ENCODE measurements at regions not wholly inside any gene's neighbourhood (a gene's known extent, or its start where the extent isn't known, plus 50 kb on each side); places are given as distances from the start of the nearest gene placed in this dataset.

DNA sequence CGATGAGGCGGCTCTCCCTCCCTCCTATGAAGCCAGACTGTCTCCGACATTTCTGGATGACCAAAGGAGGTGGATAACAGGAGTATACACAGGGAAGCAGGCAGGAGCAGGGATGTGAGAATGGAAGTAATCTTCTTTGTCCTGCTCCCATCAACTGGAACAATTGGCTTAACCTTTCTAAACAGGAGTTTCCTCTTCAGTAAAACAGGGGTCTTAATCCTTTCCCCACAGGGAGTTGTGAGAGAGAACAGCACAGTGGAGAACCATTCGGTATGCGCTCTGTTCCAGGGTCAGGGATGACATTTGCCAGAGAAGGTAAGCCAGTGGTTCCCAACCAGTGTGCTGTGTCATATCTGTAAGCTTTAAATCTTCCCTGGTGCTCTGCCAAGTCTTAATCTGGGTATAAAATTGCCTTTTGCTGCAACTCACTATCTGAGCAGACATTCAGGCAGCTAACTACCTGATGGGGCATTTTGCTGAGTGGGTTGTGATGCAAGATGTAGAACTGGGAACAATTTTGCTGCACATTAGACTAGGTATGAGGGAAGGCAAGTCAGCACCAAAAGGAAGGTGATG lies 294.8 kb upstream of the KIF2A start:
- DNase-seq (ENCODE audit: low spot score), result no peak
- H3K4me1 Mint-ChIP-seq (ENCODE audit: low read depth), result no peaks in the 10 kb centered on the region
- H3K9me3 Mint-ChIP-seq, result no peaks in the 10 kb centered on the region
- no peaks in the 10 kb centered on the region for H3K36me3 Mint-ChIP-seq (ENCODE audit: low read depth)
- intact Hi-C loops (cut with micrococcal nuclease), result no loop called here
- H3K27ac Mint-ChIP-seq, result no peak overlapping the region
- H3K4me3 Mint-ChIP-seq (ENCODE audit: low read depth), result no peak overlapping the region
- no peaks in the 10 kb centered on the region for H3K27me3 Mint-ChIP-seq (ENCODE audit: low read depth)

DNA sequence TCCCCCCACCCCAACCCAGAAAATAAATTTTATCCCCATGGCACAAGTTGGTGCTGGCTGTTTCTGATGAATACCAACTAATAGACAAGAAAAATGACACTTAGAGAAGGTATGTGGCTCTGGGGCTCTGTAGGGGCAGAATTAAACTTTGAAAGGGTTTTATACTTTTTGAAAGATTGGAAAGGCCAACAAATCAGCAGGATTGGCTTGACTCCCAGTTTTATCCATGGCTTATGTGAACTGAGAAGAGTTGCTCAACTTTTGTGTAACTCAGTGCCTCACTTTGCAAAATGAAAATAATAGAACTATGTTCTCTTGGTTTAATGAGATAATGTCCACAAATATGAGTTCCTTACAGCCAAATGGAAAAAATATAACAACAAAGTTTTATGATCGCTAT lies 288.9 kb upstream of the KIF2A start:
- no peak overlapping the region for H3K4me3 Mint-ChIP-seq (ENCODE audit: low read depth)
- no peaks in the 10 kb centered on the region for H3K27me3 Mint-ChIP-seq (ENCODE audit: low read depth)
- H3K4me1 Mint-ChIP-seq (ENCODE audit: low read depth), result no peaks in the 10 kb centered on the region
- H3K36me3 Mint-ChIP-seq (ENCODE audit: low read depth), result no peaks in the 10 kb centered on the region
- intact Hi-C loops (cut with micrococcal nuclease), result no loop called here
- no peaks in the 10 kb centered on the region for H3K9me3 Mint-ChIP-seq
- DNase-seq (ENCODE audit: low spot score), result no peak
- H3K27ac Mint-ChIP-seq, result no peak overlapping the region

DNA sequence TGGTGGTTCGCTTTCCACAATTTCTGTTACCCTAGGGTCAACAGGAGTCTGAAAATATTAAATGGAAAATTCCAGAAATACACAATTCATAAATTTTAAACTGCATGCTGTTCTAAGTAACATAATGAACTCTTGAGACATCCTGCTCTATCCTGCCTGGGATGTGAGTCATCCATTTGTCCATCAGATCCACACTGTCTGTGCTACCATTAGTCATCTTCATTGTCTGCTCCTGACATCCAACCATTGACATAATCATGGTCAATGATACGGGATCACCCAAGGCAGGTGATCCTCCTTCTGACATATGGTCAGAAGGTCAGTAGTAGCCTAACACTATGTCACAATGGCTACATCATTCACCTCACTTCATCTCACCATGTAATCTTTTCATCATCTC lies 276.7 kb upstream of the KIF2A start:
- intact Hi-C loops (cut with micrococcal nuclease), result no loop called here
- Mint-ChIP-seq H3K9me3 (no peaks in the 10 kb centered on the region), H3K4me1 (ENCODE audit: low read depth) (no peaks in the 10 kb centered on the region), H3K27ac (no peak overlapping the region), H3K4me3 (ENCODE audit: low read depth) (no peak overlapping the region), H3K36me3 (ENCODE audit: low read depth) (no peaks in the 10 kb centered on the region), H3K27me3 (ENCODE audit: low read depth) (no peaks in the 10 kb centered on the region)
- no peak for DNase-seq (ENCODE audit: low spot score)

DNA sequence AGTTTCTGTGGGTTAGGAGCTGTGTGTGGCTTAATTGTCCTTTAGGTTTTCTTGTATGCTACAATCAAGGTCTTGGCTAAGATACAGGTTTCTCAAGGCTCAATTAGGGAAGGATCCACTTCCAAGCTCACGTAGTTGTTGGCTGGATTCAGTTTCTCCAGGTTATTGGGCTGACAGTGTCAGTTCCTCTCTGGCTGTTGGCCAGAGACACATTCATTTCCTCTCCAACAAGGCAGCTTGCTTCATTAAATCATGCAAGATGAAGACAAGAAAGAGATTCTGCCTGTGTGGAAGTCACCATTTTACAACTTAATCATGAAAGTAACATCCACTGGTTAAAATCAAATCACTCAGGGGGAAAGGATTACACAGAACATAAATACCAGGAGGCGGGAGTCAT lies 275.7 kb upstream of the KIF2A start:
- no peak overlapping the region for H3K27ac Mint-ChIP-seq
- H3K4me1 Mint-ChIP-seq (ENCODE audit: low read depth), result no peaks in the 10 kb centered on the region
- no peaks in the 10 kb centered on the region for H3K27me3 Mint-ChIP-seq (ENCODE audit: low read depth)
- DNase-seq (ENCODE audit: low spot score), result no peak
- intact Hi-C loops (cut with micrococcal nuclease), result no loop called here
- H3K4me3 Mint-ChIP-seq (ENCODE audit: low read depth), result no peak overlapping the region
- no peaks in the 10 kb centered on the region for H3K36me3 Mint-ChIP-seq (ENCODE audit: low read depth)
- H3K9me3 Mint-ChIP-seq, result no peaks in the 10 kb centered on the region

DNA sequence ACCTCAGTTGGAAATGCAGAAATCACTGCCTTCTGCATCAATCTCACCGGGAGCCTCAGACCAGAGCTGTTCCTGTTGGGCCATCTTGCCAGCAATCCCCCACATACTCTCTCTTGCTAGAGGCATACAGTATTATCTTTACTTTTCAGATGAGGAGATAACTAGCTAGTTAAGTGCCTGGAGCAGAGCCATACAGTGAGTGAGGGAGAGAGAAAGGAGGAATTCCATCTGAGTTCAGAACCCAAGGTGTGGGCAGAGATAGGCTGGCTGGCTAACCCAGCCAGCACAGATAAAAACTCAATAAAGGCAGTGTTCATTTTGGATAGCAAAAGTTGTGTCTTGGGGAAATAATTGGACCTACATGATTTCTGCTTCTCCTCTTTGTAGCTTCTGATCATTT lies 268.0 kb upstream of the KIF2A start:
- Mint-ChIP-seq H3K4me1 (ENCODE audit: low read depth) (no peaks in the 10 kb centered on the region), H3K9me3 (no peaks in the 10 kb centered on the region), H3K4me3 (ENCODE audit: low read depth) (no peak overlapping the region), H3K27ac (no peak overlapping the region), H3K36me3 (ENCODE audit: low read depth) (no peaks in the 10 kb centered on the region), H3K27me3 (ENCODE audit: low read depth) (peaks cover 3% of the 10 kb centered on the region)
- intact Hi-C loops (cut with micrococcal nuclease), result no loop called here
- DNase-seq (ENCODE audit: low spot score), result no peak

DNA sequence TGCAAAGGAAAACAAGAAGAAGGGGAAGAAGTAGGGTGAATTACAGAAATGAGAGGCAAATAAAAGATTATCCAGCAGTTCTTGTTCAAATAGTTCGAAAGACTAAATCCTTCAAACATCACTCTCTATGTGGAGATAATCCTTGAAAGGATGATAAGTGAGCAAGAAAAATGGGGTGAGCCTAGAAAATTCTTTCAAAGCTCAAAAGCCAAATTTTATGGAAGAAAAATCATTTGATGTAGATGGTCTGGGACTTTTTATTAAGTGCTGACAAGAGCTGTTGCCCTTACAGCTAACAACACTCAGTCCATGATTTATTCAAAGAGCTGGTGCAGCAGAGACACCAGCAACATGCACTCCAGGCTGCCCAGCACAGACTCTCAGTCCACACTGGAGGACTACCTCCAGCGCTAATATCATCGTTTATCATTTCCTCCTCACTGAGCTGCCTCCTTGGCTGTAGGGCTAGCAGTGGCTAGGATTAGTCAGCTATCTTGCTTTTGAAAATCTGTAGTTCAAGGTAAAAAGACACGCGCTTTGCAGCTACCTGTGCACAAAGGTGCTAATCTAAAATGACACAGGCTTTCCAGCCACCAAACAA lies 264.8 kb upstream of the KIF2A start:
- Mint-ChIP-seq H3K4me3 (ENCODE audit: low read depth) (no peak overlapping the region), H3K36me3 (ENCODE audit: low read depth) (no peaks in the 10 kb centered on the region), H3K4me1 (ENCODE audit: low read depth) (no peaks in the 10 kb centered on the region), H3K27me3 (ENCODE audit: low read depth) (peaks cover 3% of the 10 kb centered on the region), H3K9me3 (no peaks in the 10 kb centered on the region), H3K27ac (no peak overlapping the region)
- intact Hi-C loops (cut with micrococcal nuclease), result no loop called here
- no peak for DNase-seq (ENCODE audit: low spot score)

DNA sequence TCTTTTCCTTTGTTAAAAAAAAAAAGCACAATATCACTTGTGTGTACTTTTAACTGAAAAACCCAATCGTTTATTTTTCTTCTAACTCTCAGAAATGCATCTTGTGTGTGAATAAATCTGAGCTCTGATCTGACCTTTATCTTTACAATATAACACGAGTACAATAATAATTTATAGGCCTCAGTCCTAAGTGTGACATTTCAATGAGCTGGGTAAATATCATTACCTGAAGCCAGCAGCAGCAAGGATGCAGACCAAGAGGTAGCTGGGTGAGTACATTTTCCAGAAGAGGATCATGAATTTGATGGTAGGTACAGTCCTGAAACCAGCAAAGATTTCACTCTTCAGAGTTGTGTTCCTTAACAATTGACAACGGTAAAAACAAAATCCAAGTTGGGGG lies 264.0 kb upstream of the KIF2A start:
- Mint-ChIP-seq H3K4me3 (ENCODE audit: low read depth) (no peak overlapping the region), H3K27ac (no peak overlapping the region), H3K4me1 (ENCODE audit: low read depth) (no peaks in the 10 kb centered on the region), H3K27me3 (ENCODE audit: low read depth) (peaks cover 3% of the 10 kb centered on the region), H3K36me3 (ENCODE audit: low read depth) (no peaks in the 10 kb centered on the region), H3K9me3 (no peaks in the 10 kb centered on the region)
- intact Hi-C loops (cut with micrococcal nuclease), result no loop called here
- no peak for DNase-seq (ENCODE audit: low spot score)

DNA sequence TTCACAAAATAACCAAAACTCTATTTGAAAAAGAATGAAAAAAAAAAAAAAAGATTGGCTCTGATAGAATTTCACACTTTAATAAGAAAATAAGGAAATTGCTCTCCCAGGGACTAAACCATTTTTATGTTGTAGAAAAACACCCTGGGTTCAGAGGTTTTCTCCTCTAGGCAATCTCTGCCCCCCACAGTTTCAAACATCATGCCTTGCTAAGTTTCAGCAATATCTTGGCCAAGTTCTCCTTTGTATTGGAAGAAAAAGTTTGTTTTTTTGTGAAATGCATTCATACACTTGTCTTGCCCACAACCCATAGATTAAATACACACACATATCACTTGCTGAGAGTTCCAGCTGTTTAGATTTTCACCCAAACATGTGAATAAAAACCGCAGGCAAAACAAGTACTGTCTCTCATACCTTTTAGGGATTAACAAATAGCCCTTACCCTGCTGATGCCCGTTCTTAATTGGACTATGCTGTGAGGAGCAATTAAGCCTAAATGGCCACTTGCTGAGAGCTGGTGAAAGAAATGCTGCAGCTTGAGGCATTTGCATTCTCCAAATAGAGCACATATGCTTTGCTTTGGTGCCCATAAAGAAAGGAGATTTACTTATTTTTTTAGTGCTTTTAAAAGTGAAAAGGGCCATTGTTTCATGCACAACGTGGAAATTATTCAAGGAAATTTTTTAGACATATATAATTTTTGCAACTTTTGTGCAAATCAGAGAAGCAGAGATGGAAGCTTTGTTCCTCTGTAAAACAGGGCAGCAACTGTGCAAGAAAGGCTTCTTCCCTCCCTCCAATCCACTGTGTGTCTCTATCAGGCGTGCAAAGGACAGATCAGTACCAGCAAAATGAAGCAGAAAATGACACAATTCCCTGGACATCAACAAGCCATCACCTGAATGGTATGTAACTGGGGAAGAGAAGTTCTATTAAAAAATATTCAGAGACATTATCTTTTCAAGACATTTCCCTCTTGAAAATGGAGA lies 262.4 kb upstream of the KIF2A start:
- intact Hi-C loops (cut with micrococcal nuclease), result no loop called here
- DNase-seq (ENCODE audit: low spot score), result no peak
- Mint-ChIP-seq H3K4me3 (ENCODE audit: low read depth) (no peak overlapping the region), H3K27ac (no peak overlapping the region), H3K4me1 (ENCODE audit: low read depth) (no peaks in the 10 kb centered on the region), H3K27me3 (ENCODE audit: low read depth) (peaks cover 3% of the 10 kb centered on the region), H3K9me3 (no peaks in the 10 kb centered on the region), H3K36me3 (ENCODE audit: low read depth) (no peaks in the 10 kb centered on the region)

DNA sequence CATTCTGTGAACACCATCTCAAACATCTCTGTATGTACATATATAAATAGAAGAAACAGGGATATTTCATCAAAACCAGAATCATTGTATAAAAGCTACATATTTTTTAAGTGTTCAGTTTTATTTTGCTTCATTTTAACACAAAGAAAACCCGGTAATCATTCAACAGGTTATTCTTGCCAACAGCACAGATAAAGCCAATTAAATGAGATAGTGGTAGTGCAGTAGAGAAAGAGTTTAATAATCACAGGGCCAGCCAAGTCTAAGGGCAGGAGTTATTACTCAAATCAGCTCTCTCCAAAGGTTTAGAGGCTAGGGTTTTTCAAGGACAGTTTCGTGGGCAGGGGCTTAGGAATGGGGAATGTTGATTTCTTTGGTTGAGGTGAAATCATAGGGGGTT lies 261.0 kb upstream of the KIF2A start:
- Mint-ChIP-seq H3K4me1 (ENCODE audit: low read depth) (no peaks in the 10 kb centered on the region), H3K27me3 (ENCODE audit: low read depth) (peaks cover 3% of the 10 kb centered on the region), H3K4me3 (ENCODE audit: low read depth) (no peak overlapping the region), H3K36me3 (ENCODE audit: low read depth) (no peaks in the 10 kb centered on the region), H3K9me3 (no peaks in the 10 kb centered on the region), H3K27ac (no peak overlapping the region)
- intact Hi-C loops (cut with micrococcal nuclease), result no loop called here
- no peak for DNase-seq (ENCODE audit: low spot score)

DNA sequence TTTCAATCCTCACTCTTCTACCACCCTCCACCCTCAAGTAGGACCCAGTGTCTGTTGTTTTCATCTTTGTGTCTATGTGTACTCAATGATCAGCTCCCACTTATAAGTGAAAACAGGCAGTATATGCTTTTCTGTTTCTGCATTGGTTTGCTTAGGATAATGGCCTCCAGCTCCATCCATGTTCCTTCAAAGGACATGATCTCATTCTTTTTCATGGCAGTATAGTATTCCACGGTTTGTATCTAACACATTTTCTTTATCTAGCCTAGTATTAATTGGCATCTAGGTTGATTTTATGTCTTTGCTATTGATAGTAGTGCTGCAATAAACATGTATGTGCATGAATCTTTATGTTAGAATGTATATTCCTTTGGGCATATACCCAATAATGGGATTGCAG lies 259.8 kb upstream of the KIF2A start:
- no peaks in the 10 kb centered on the region for H3K9me3 Mint-ChIP-seq
- intact Hi-C loops (cut with micrococcal nuclease), result no loop called here
- H3K36me3 Mint-ChIP-seq (ENCODE audit: low read depth), result no peaks in the 10 kb centered on the region
- DNase-seq (ENCODE audit: low spot score), result no peak
- no peak overlapping the region for H3K4me3 Mint-ChIP-seq (ENCODE audit: low read depth)
- H3K4me1 Mint-ChIP-seq (ENCODE audit: low read depth), result no peaks in the 10 kb centered on the region
- H3K27me3 Mint-ChIP-seq (ENCODE audit: low read depth), result peaks cover 6% of the 10 kb centered on the region
- H3K27ac Mint-ChIP-seq, result no peak overlapping the region

DNA sequence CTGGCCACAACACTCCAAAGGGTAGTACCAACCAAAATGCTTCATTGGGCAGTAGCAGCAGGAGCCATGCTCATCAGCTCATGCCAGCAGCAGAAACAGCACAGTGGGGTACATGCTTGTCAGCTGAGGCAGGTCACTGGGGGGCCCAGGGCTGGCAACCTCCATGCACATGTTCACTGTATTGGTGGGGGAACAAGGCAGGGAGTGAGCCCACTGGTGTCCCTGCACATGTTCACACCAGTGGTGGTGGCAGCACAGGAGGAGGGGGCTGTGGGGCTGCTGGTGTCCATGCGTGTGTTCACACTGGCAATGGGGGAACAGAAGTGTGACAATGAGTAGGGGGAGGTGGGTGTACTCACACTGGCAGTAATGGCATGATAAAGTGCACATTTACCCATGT lies 254.3 kb upstream of the KIF2A start:
- no peaks in the 10 kb centered on the region for H3K36me3 Mint-ChIP-seq (ENCODE audit: low read depth)
- intact Hi-C loops (cut with micrococcal nuclease), result no loop called here
- H3K27ac Mint-ChIP-seq, result no peak overlapping the region
- DNase-seq (ENCODE audit: low spot score), result no peak
- no peak overlapping the region for H3K4me3 Mint-ChIP-seq (ENCODE audit: low read depth)
- no peaks in the 10 kb centered on the region for H3K4me1 Mint-ChIP-seq (ENCODE audit: low read depth)
- no peaks in the 10 kb centered on the region for H3K9me3 Mint-ChIP-seq
- H3K27me3 Mint-ChIP-seq (ENCODE audit: low read depth), result peaks cover 6% of the 10 kb centered on the region

DNA sequence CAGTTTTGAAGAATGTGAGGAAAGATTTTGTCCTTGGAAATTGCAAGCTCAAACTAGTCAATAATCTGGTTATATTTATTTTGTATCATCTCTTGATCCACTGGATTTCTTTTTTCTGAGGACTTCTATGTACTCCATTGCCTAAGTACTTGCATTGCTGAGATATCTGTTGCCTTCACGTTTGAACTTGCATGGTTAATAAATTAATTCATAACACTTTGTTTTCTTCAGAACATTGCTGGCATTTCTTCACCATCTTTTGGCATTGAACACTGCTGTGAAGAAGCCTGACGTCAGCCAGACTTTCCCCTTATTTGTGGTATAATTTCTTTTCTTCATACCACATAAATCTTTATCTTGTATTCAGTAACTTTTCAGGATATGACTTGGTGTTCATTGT lies 246.0 kb upstream of the KIF2A start:
- Mint-ChIP-seq H3K4me1 (ENCODE audit: low read depth) (no peaks in the 10 kb centered on the region), H3K27me3 (ENCODE audit: low read depth) (no peaks in the 10 kb centered on the region), H3K9me3 (no peaks in the 10 kb centered on the region), H3K4me3 (ENCODE audit: low read depth) (no peak overlapping the region), H3K36me3 (ENCODE audit: low read depth) (no peaks in the 10 kb centered on the region), H3K27ac (no peak overlapping the region)
- intact Hi-C loops (cut with micrococcal nuclease), result no loop called here
- no peak for DNase-seq (ENCODE audit: low spot score)

DNA sequence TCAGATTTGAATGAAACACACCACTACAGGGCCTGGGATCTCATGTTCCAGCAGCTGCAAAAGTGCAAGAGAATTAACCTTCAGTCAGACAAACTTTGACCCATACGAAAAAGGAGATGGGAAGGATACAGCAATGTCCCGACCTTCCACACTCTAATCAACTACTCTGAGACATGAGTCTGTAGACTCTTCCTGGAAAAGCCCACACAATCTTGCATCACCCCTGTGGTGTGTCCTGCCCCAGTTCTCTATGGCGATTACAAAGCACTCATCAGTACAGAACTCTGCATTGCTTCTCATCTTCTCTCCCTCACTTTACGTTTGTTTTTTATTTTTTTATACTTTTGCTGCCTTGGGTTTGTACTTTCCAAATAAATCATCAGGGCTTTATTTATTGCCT lies 241.0 kb upstream of the KIF2A start:
- intact Hi-C loops (cut with micrococcal nuclease), result no loop called here
- no peak for DNase-seq (ENCODE audit: low spot score)
- H3K9me3 Mint-ChIP-seq, result no peaks in the 10 kb centered on the region

More for the DNA sequence above, 241.0 kb upstream of the KIF2A start:
- no peaks in the 10 kb centered on the region for H3K36me3 Mint-ChIP-seq (ENCODE audit: low read depth)
- no peaks in the 10 kb centered on the region for H3K4me1 Mint-ChIP-seq (ENCODE audit: low read depth)
- no peak overlapping the region for H3K4me3 Mint-ChIP-seq (ENCODE audit: low read depth)
- no peaks in the 10 kb centered on the region for H3K27me3 Mint-ChIP-seq (ENCODE audit: low read depth)
- H3K27ac Mint-ChIP-seq, result no peak overlapping the region

Data from activated T-helper 2 cell treated with anti-CD3 and anti-CD28 coated beads, Interferon-gamma antibody, Interleukin-2, Interleukin-4, amounts not matched to agents 10 μg/mL and 5 μg/mL and 100 μg/mL, durations not matched to agents 14 hours and 24 hours and 36 hours (primary cell).